ENCODE measurements at regions not wholly inside any gene's neighbourhood (a gene's known extent, or its start where the extent isn't known, plus 50 kb on each side); places are given as distances from the start of the nearest gene placed in this dataset.

DNA sequence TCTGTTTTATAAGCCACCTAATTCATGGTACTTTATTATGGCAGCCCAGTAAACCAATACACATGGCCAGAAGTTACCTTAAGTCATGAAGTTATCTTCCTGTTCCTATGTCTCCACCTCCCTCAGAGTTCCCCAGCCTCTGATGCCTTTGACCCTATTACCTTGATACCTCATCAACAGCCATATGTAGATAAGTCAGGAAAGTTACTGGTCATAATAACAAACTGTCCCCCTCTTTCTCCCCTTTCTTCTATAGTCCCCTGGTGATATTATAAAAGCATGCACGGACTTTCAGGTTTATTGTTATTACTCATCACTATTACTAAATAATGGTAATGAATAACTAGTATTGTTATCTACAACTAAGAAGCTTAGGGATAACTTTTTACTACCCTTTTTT, 168.9 kb upstream of the FER start:
- Histone ChIP-seq H3K27me3 (ENCODE audit: control insufficient read depth, insufficient read depth, low read length) (no peaks in the 10 kb centered on the region), H3K4me3 (ENCODE audit: low read length in 3 of 3) (no peak overlapping the region), H3K36me3 (ENCODE audit: control insufficient read depth in 2 of 3, insufficient read depth in 3 of 3, low read length in 3 of 3) (no peaks in the 10 kb centered on the region), H3K9me3 (ENCODE audit: control insufficient read depth in 2 of 3, insufficient read depth in 1 of 3, low read length in 3 of 3) (no peaks in the 10 kb centered on the region), H3K9ac (ENCODE audit: low read length in 3 of 3) (no peak overlapping the region), H3K4me1 (ENCODE audit: control insufficient read depth in 2 of 3, insufficient read depth in 2 of 3, low read depth in 1 of 3, low read length in 3 of 3) (no peaks in the 10 kb centered on the region), H3K27ac (ENCODE audit: low read depth in 2 of 2, low read length in 2 of 2) (no peak overlapping the region)
- DNase-seq (no peak), FAIRE-seq (no peak)
- intact Hi-C loops (cut with DNase I): no loop called here
- TF ChIP-seq, protein P1, sequence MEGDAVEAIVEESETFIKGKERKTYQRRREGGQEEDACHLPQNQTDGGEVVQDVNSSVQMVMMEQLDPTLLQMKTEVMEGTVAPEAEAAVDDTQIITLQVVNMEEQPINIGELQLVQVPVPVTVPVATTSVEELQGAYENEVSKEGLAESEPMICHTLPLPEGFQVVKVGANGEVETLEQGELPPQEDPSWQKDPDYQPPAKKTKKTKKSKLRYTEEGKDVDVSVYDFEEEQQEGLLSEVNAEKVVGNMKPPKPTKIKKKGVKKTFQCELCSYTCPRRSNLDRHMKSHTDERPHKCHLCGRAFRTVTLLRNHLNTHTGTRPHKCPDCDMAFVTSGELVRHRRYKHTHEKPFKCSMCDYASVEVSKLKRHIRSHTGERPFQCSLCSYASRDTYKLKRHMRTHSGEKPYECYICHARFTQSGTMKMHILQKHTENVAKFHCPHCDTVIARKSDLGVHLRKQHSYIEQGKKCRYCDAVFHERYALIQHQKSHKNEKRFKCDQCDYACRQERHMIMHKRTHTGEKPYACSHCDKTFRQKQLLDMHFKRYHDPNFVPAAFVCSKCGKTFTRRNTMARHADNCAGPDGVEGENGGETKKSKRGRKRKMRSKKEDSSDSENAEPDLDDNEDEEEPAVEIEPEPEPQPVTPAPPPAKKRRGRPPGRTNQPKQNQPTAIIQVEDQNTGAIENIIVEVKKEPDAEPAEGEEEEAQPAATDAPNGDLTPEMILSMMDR (IDR thresholded peaks at IDR 0.05; ENCODE audit: borderline replicate concordance, extremely low read depth, insufficient read depth): no peak

DNA sequence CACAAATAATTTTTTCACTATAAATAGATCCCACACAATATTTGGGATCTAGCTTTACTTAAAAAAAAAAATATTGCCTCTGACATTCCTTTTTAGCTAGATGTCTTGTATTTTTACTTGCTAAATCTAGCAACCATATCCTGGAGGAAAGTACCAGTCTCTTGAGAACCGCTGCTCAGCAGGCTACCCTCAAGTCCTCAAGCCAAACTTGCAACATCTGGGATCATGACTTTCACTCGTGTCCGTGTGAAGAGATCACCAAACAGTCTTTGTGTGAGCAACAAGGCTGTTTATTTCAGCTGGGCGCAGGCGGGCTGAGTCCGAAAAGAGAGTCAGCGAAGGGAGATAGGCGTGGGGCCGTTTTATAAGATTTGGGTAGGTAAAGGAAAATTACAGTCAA, 180.3 kb upstream of the FER start:
- no peak overlapping the region for H3K9ac ChIP-seq (ENCODE audit: low read length in 3 of 3)
- H3K27ac ChIP-seq (ENCODE audit: low read depth in 2 of 2, low read length in 2 of 2): no peak overlapping the region
- DNase-seq (no peak), FAIRE-seq (no peak)
- no peaks in the 10 kb centered on the region for H3K36me3 ChIP-seq (ENCODE audit: control insufficient read depth in 2 of 3, insufficient read depth in 3 of 3, low read length in 3 of 3)
- TF ChIP-seq, protein P1 (IDR thresholded peaks at IDR 0.05; ENCODE audit: borderline replicate concordance, extremely low read depth, insufficient read depth): no peak
- H3K9me3 ChIP-seq (ENCODE audit: control insufficient read depth in 2 of 3, insufficient read depth in 1 of 3, low read length in 3 of 3): no peaks in the 10 kb centered on the region
- intact Hi-C loops (cut with DNase I): no loop called here
- no peaks in the 10 kb centered on the region for H3K4me1 ChIP-seq (ENCODE audit: control insufficient read depth in 2 of 3, insufficient read depth in 2 of 3, low read depth in 1 of 3, low read length in 3 of 3)
- no peak overlapping the region for H3K4me3 ChIP-seq (ENCODE audit: low read length in 3 of 3)
- no peaks in the 10 kb centered on the region for H3K27me3 ChIP-seq (ENCODE audit: control insufficient read depth, insufficient read depth, low read length)

DNA sequence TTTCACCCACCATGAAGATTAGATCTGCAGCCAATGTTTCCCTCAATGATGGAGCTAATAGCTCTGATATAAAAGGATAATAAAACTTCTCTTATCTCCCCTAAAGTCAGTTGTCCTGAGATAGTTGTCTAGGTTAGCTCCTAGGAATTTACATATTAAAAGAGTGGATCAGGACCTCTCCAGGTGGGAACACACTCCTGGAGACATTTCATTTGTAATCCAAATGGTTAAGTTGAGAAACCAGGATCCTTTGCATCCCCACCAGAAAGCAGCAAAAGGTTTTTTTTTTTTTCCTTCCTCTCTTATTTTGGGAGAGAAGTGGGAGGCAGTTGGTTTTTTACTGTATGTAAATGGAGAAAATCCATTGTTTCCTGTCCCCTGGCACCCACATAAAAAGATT, 182.5 kb upstream of the FBXL17 start:
- H3K9me3 ChIP-seq (ENCODE audit: control insufficient read depth in 2 of 3, insufficient read depth in 1 of 3, low read length in 3 of 3): no peaks in the 10 kb centered on the region
- no peak for DNase-seq
- no peaks in the 10 kb centered on the region for H3K36me3 ChIP-seq (ENCODE audit: control insufficient read depth in 2 of 3, insufficient read depth in 3 of 3, low read length in 3 of 3)
- no peak overlapping the region for H3K9ac ChIP-seq (ENCODE audit: low read length in 3 of 3)
- H3K27me3 ChIP-seq (ENCODE audit: control insufficient read depth, insufficient read depth, low read length): no peaks in the 10 kb centered on the region
- no peak overlapping the region for H3K4me3 ChIP-seq (ENCODE audit: low read length in 3 of 3)
- no peak for FAIRE-seq
- TF ChIP-seq, protein P1 (IDR thresholded peaks at IDR 0.05; ENCODE audit: borderline replicate concordance, extremely low read depth, insufficient read depth): no peak
- no peak overlapping the region for H3K27ac ChIP-seq (ENCODE audit: low read depth in 2 of 2, low read length in 2 of 2)
- H3K4me1 ChIP-seq (ENCODE audit: control insufficient read depth in 2 of 3, insufficient read depth in 2 of 3, low read depth in 1 of 3, low read length in 3 of 3): no peaks in the 10 kb centered on the region
- intact Hi-C loops (cut with DNase I): no loop called here

DNA sequence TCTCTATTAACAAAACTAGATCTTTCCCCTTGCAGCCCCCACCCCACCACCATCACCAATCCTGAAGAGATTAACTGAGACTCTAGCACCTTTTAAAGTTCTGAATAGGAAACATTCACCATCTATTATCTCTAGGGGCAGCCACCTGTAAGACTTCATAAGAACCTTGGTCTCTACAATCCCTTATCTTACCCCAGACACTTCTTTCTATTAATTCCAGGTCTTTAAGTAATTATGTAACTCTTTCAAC, 180.2 kb upstream of the FBXL17 start:
- intact Hi-C loops (cut with DNase I): no loop called here
- Histone ChIP-seq H3K9ac (ENCODE audit: low read length in 3 of 3) (no peak overlapping the region), H3K27me3 (ENCODE audit: control insufficient read depth, insufficient read depth, low read length) (no peaks in the 10 kb centered on the region), H3K9me3 (ENCODE audit: control insufficient read depth in 2 of 3, insufficient read depth in 1 of 3, low read length in 3 of 3) (no peaks in the 10 kb centered on the region), H3K4me1 (ENCODE audit: control insufficient read depth in 2 of 3, insufficient read depth in 2 of 3, low read depth in 1 of 3, low read length in 3 of 3) (no peaks in the 10 kb centered on the region), H3K4me3 (ENCODE audit: low read length in 3 of 3) (no peak overlapping the region), H3K36me3 (ENCODE audit: control insufficient read depth in 2 of 3, insufficient read depth in 3 of 3, low read length in 3 of 3) (no peaks in the 10 kb centered on the region), H3K27ac (ENCODE audit: low read depth in 2 of 2, low read length in 2 of 2) (no peak overlapping the region)
- DNase-seq: no peak
- no peak for FAIRE-seq
- TF ChIP-seq, protein P1 (IDR thresholded peaks at IDR 0.05; ENCODE audit: borderline replicate concordance, extremely low read depth, insufficient read depth): no peak

Measured in kidney (tissue), 13 donors.